Astrocyte (in vitro differentiated cells and primary cell): ENCODE measurements at regions not wholly inside any gene's neighbourhood (a gene's known extent, or its start where the extent isn't known, plus 50 kb on each side); places are given as distances from the start of the nearest gene placed in this dataset.

ENCODE experiments used
- EZH2 ChIP-seq: IDR thresholded peaks from 2 replicates; pipeline ENCODE4 v1.6.1; 2012; ENCODE audit warnings: mild to moderate bottlenecking, low read length, inconsistent platforms; ENCODE audit not compliant: insufficient read depth
- TF ChIP-seq, protein P1 (sequence below): IDR thresholded peaks from 2 replicates; pipeline ENCODE4 v1.5.1; 2011; ENCODE audit warnings: low read depth, mild to moderate bottlenecking, inconsistent platforms, low read length, moderate library complexity; ENCODE audit not compliant: insufficient read depth

GRCh38 chr2:57396355-57397098 is 650.1 kb upstream of the VRK2 start:
- TF ChIP-seq, protein P1, sequence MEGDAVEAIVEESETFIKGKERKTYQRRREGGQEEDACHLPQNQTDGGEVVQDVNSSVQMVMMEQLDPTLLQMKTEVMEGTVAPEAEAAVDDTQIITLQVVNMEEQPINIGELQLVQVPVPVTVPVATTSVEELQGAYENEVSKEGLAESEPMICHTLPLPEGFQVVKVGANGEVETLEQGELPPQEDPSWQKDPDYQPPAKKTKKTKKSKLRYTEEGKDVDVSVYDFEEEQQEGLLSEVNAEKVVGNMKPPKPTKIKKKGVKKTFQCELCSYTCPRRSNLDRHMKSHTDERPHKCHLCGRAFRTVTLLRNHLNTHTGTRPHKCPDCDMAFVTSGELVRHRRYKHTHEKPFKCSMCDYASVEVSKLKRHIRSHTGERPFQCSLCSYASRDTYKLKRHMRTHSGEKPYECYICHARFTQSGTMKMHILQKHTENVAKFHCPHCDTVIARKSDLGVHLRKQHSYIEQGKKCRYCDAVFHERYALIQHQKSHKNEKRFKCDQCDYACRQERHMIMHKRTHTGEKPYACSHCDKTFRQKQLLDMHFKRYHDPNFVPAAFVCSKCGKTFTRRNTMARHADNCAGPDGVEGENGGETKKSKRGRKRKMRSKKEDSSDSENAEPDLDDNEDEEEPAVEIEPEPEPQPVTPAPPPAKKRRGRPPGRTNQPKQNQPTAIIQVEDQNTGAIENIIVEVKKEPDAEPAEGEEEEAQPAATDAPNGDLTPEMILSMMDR, result no peak
- no peak for TF ChIP-seq EZH2
